ENCODE measurements at regions not wholly inside any gene's neighbourhood (a gene's known extent, or its start where the extent isn't known, plus 50 kb on each side); places are given as distances from the start of the nearest gene placed in this dataset.

- Mint-ChIP-seq H3K36me3 (ENCODE audit: insufficient read depth in 1 of 3, low read depth in 3 of 3) (peaks cover 0 to 8% (median 3%) of the 10 kb centered on the region in 3 experiments; a peak in 4 of 7 replicates), H3K27ac (no peak overlapping the region), H3K27me3 (ENCODE audit: low read depth) (no peaks in the 10 kb centered on the region; the same call in 1 of the 2 replicates), H3K4me1 (peaks cover 0 to 2% of the 10 kb centered on the region in 2 experiments; a peak in 2 of 4 replicates), H3K9me3 (peaks cover 6 to 16% of the 10 kb centered on the region in 2 experiments), H3K4me3 (no peak overlapping the region)
- Histone ChIP-seq H2BK20ac (ENCODE audit: low read depth, low read length, poor library complexity, severe bottlenecking) (no peak overlapping the region), H3K14ac (ENCODE audit: insufficient read depth, low read length) (no peak overlapping the region), H3K9me3 (ENCODE audit: control insufficient read depth, low read depth, low read length) (no peaks in the 10 kb centered on the region), H2AK5ac (ENCODE audit: insufficient read length, low read length) (no peak overlapping the region), H3K18ac (ENCODE audit: insufficient read length, low read depth, low read length) (no peak overlapping the region), H3K23me2 (ENCODE audit: insufficient read length, low read depth, low read length, poor library complexity, severe bottlenecking) (no peaks in the 10 kb centered on the region), H3K79me1 (ENCODE audit: insufficient read depth, low read depth, low read length, poor library complexity, severe bottlenecking) (no peaks in the 10 kb centered on the region), H3K4me2 (ENCODE audit: insufficient read depth, insufficient read length, low read length) (no peak overlapping the region), H3T11ph (ENCODE audit: low read length) (no peak overlapping the region), H3K23ac (ENCODE audit: insufficient read length, low read depth, low read length) (no peak overlapping the region), H2BK15ac (ENCODE audit: low read depth, low read length) (no peak overlapping the region), H2BK12ac (ENCODE audit: insufficient read length, low read depth, low read length) (no peak overlapping the region), H4K91ac (ENCODE audit: insufficient read length, low read depth, low read length) (no peak overlapping the region), H3K79me2 (ENCODE audit: insufficient read depth, low read length) (no peaks in the 10 kb centered on the region), H3K4ac (ENCODE audit: low read depth, low read length) (no peak overlapping the region), H3K27ac (ENCODE audit: insufficient read length, low read depth, low read length) (no peak overlapping the region), H4K20me1 (ENCODE audit: control insufficient read depth, insufficient read depth, insufficient read length) (no peaks in the 10 kb centered on the region), H3K56ac (ENCODE audit: insufficient read length, low read depth, low read length) (no peak overlapping the region), H3K27me3 (ENCODE audit: insufficient read depth, low read length) (no peaks in the 10 kb centered on the region), H4K8ac (replicated peaks; ENCODE audit: insufficient read length, low read depth, low read length) (no peak overlapping the region), H4K5ac (ENCODE audit: insufficient read length, low read depth, low read length) (no peak overlapping the region), H2BK120ac (ENCODE audit: low read depth, low read length, poor library complexity, severe bottlenecking) (no peak overlapping the region), H2AFZ (ENCODE audit: low read length) (no peak overlapping the region), H3K9ac (ENCODE audit: extremely low read depth, insufficient read length, low read length) (no peak overlapping the region), H3K4me1 (ENCODE audit: insufficient read depth, low read length) (no peaks in the 10 kb centered on the region), H2BK5ac (ENCODE audit: insufficient read length, low read length) (no peak overlapping the region)
- no peak for DNase-seq
- TF ChIP-seq CTCF (conservative IDR thresholded peaks at IDR 0.05) = no peak
- WGBS (ENCODE audit: extremely low coverage, insufficient read length, low lambda C conversion rate) = no CpG with 5 or more reads among the region's 1 CpG
These were observed 59.7 kb upstream of the TMTC4 start for GRCh38 chr13:100734194-100734720.

Measured in H9 (cell line).